Sigmoid colon (tissue), 6 donors: ENCODE measurements at regions not wholly inside any gene's neighbourhood (a gene's known extent, or its start where the extent isn't known, plus 50 kb on each side); places are given as distances from the start of the nearest gene placed in this dataset.
A peak's percentile ranks its signal among the peaks of the same experiment; 100 is the strongest.

Experiments used
- DNase-seq: peaks from one replicate; pipeline ENCODE4 v3.0.0-alpha.2; 2019
- H3K27ac ChIP-seq, 4 donors: fragments of 200-600 bp; sonication (generic); one replicate each; pipeline ENCODE4 v1.5.1; 2016 to 2019; ENCODE audit warnings: mild to moderate bottlenecking in 1 of 4
- H3K27me3 ChIP-seq, 3 donors: fragments of 200-600 bp; sonication (generic); one replicate each; pipeline ENCODE4 v1.5.1; 2019; ENCODE audit warnings: mild to moderate bottlenecking in 1 of 3
- H3K36me3 ChIP-seq, 4 donors: fragments of 200-600 bp; sonication (generic); one replicate each; pipeline ENCODE4 v1.5.1; 2016 to 2019
- H3K4me1 ChIP-seq, 4 donors: fragments of 200-600 bp; sonication (generic); one replicate each; pipeline ENCODE4 v1.5.1; 2017 to 2019
- H3K4me3 ChIP-seq, 4 donors: fragments of 200-600 bp; sonication (generic); one replicate each; pipeline ENCODE4 v1.5.1; 2017 to 2019; ENCODE audit warnings: mild to moderate bottlenecking in 2 of 4, moderate library complexity in 1 of 4
- H3K9me3 ChIP-seq, 4 donors: fragments of 200-600 bp in 3 of 4; sonication (generic) in 3 of 4; one replicate each; pipeline versions ENCODE4 v1.5.1 to v1.6.1; 2013 to 2019
- CTCF ChIP-seq, 4 experiments: fragments of 450-650 bp in 3 of 4; fragments of 200-600 bp in 1 of 4; IDR thresholded peaks; one replicate each; pipeline ENCODE4 v1.5.1; 2016 to 2019; ENCODE audit warnings: antibody characterized with exemption in 4 of 4, mild to moderate bottlenecking in 3 of 4, moderate library complexity in 2 of 4
- EP300 ChIP-seq, 4 donors: sonication (generic); formaldehyde crosslinking; IDR thresholded peaks; one replicate each; pipeline ENCODE4 v1.6.1; 2017; ENCODE audit warnings: antibody characterized with exemption in 4 of 4
- POLR2A ChIP-seq, 2 donors: fragments of 450-650 bp; IDR thresholded peaks; one replicate each; pipeline ENCODE4 v1.6.1; 2016; ENCODE audit warnings: antibody characterized with exemption in 2 of 2, mild to moderate bottlenecking in 2 of 2, moderate library complexity in 2 of 2
- POLR2AphosphoS5 ChIP-seq, 4 donors: sonication (generic); formaldehyde crosslinking; IDR thresholded peaks; one replicate each; pipeline ENCODE4 v1.6.1; 2017; ENCODE audit warnings: antibody characterized with exemption in 4 of 4
- whole genome bisulfite sequencing, 2 donors: extraction: QIAGEN DNeasy Blood & Tissue Kit; methylation state at CpG; one replicate each; pipeline ENCODE4 v1.1.7; 2013; 5-methylcytosine and 5-hydroxymethylcytosine counted together
- intact Hi-C: fragments of 100-400 bp; cut with DNase I; formaldehyde crosslinking; loops from one replicate; pipeline ENCODE4 v1.15.1; 2023
- donor health status: healthy with polysubstance abuse.
- donor health status: healthy.

GRCh38 chr2:6776125-6776524, 89.6 kb downstream of the CMPK2 start:
- WGBS, 2 donors = 53 to 79% methylated on average over 4 of the region's 4 CpGs
- TF ChIP-seq POLR2AphosphoS5 (IDR thresholded peaks at IDR 0.05) (no peak), POLR2A (IDR thresholded peaks at IDR 0.05) (no peak), CTCF (IDR thresholded peaks at IDR 0.05) (no peak), EP300 (IDR thresholded peaks at IDR 0.05) (no peak)
- H3K27me3 ChIP-seq = peaks cover 0 to 3% (median 0%) of the 10 kb centered on the region in 3 donors
- H3K9me3 ChIP-seq = no peaks in the 10 kb centered on the region
- DNase-seq = no peak
- no peak overlapping the region for H3K27ac ChIP-seq
- intact Hi-C loops = loop anchor here (10.0 kb wide), 1 partner anchor 421 kb away; no protein-coding TSS in a partner anchor
- no peaks in the 10 kb centered on the region for H3K36me3 ChIP-seq
- peaks cover 0 to 14% (median 10%) of the 10 kb centered on the region in 4 donors for H3K4me1 ChIP-seq
- H3K4me3 ChIP-seq = no peak overlapping the region

GRCh38 chr2:6777626-6778025, 88.1 kb downstream of the CMPK2 start:
- H3K27ac ChIP-seq = no peak overlapping the region
- peaks cover 0 to 16% (median 13%) of the 10 kb centered on the region in 4 donors for H3K4me1 ChIP-seq
- peaks cover 0 to 3% (median 0%) of the 10 kb centered on the region in 3 donors for H3K27me3 ChIP-seq
- H3K36me3 ChIP-seq = no peaks in the 10 kb centered on the region
- WGBS, 2 donors = 63 to 83% methylated on average over 4 of the region's 4 CpGs
- no peak for DNase-seq
- no peak overlapping the region for H3K4me3 ChIP-seq
- no peaks in the 10 kb centered on the region for H3K9me3 ChIP-seq
- intact Hi-C loops = loop anchor here (10.0 kb wide), 1 partner anchor 423 kb away; no protein-coding TSS in a partner anchor
- no peak for TF ChIP-seq POLR2AphosphoS5 (IDR thresholded peaks at IDR 0.05)
- TF ChIP-seq EP300 (IDR thresholded peaks at IDR 0.05) = no peak
- no peak for TF ChIP-seq CTCF (IDR thresholded peaks at IDR 0.05)
- TF ChIP-seq POLR2A (IDR thresholded peaks at IDR 0.05) = no peak

- peaks cover 0 to 3% (median 0%) of the 10 kb centered on the region in 3 donors for H3K27me3 ChIP-seq
- intact Hi-C loops = no loop called here
- H3K4me1 ChIP-seq = peaks cover 0 to 12% (median 10%) of the 10 kb centered on the region in 4 donors
- H3K9me3 ChIP-seq = no peaks in the 10 kb centered on the region
- H3K36me3 ChIP-seq = no peaks in the 10 kb centered on the region
- DNase-seq = peak; percentile 69
- no peak overlapping the region for H3K27ac ChIP-seq
- WGBS, 2 donors = 18 to 33% methylated on average over 8 of the region's 8 CpGs
- H3K4me3 ChIP-seq = no peak overlapping the region
- TF ChIP-seq CTCF (IDR thresholded peaks at IDR 0.05) (no peak), POLR2AphosphoS5 (IDR thresholded peaks at IDR 0.05) (peak in 2 of 4 donors; percentile 19 to 23)
These were observed 84.9 kb downstream of the CMPK2 start for GRCh38 chr2:6780765-6781274.

DNA sequence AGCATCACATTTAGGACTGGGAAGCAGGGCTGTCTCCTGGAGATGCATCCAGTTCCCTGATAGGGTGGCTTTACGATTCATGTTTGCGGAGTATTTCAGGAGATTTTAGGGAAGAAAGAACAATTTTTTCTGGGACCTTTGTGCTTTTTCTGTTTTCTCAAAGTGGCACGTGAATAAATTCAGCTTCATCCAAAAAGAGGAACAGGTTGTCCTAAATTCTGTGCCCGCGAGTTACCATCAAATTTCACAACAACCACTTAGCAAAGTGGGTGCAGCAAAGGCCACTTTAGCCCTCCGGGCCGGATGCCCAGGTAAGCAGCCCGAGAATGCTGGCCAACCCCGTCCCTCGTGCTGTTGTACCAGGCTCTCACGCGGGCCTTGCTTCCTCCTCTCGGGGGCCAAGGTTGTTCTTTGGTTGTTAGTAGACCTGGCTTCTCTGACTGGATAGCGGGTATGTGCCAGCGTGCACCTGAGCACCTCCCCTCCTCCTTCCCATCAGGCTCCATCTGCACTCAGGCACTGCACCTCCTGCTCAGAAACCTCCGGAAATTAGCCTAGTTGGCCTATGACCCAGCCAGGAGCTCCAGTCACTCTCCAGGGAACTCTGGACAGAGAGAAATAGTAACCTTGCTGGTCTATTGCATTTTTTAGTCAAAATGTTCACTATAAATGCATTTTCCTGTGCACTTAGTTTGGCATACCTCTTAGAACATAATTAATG, 83.0 kb downstream of the CMPK2 start:
- Histone ChIP-seq H3K27me3 (peaks cover 0 to 3% (median 0%) of the 10 kb centered on the region in 3 donors), H3K27ac (no peak overlapping the region), H3K36me3 (no peaks in the 10 kb centered on the region), H3K4me1 (peaks cover 0 to 12% (median 10%) of the 10 kb centered on the region in 4 donors), H3K4me3 (no peak overlapping the region), H3K9me3 (no peaks in the 10 kb centered on the region)
- 89 to 90% methylated on average over 16 of the region's 16 CpGs for WGBS, 2 donors
- DNase-seq = no peak
- intact Hi-C loops = no loop called here
- TF ChIP-seq POLR2A (IDR thresholded peaks at IDR 0.05) (no peak), CTCF (IDR thresholded peaks at IDR 0.05) (no peak), EP300 (IDR thresholded peaks at IDR 0.05) (no peak), POLR2AphosphoS5 (IDR thresholded peaks at IDR 0.05) (no peak)
